Activated T-helper 2 cell treated with anti-CD3 and anti-CD28 coated beads, Interferon-gamma antibody, Interleukin-2, Interleukin-4, amounts not matched to agents 10 μg/mL and 5 μg/mL and 100 μg/mL, durations not matched to agents 14 hours and 24 hours and 36 hours (primary cell): ENCODE measurements at regions not wholly inside any gene's neighbourhood (a gene's known extent, or its start where the extent isn't known, plus 50 kb on each side); places are given as distances from the start of the nearest gene placed in this dataset.
"Not testable (repeated sequence)": the region's sequence is repeated elsewhere in the genome, so short reads cannot be mapped to it uniquely, and the experiment has no call there.

Source experiments
- DNase-seq: peaks from one replicate; pipeline ENCODE4 v3.0.0; 2021; ENCODE audit warnings: low spot score
- H3K27ac Mint-ChIP-seq: one replicate; pipeline ENCODE4 v1.8.0; 2021; ENCODE audit warnings: mixed read lengths
- H3K27me3 Mint-ChIP-seq: one replicate; pipeline ENCODE4 v1.8.0; 2021; ENCODE audit warnings: low read depth, mixed read lengths
- H3K36me3 Mint-ChIP-seq: one replicate; pipeline ENCODE4 v1.8.0; 2021; ENCODE audit warnings: low read depth, mixed read lengths
- H3K4me1 Mint-ChIP-seq: one replicate; pipeline ENCODE4 v1.8.0; 2021; ENCODE audit warnings: low read depth, mixed read lengths
- H3K4me3 Mint-ChIP-seq: one replicate; pipeline ENCODE4 v1.8.0; 2021; ENCODE audit warnings: low read depth, mild to moderate bottlenecking, moderate library complexity, mixed read lengths
- H3K9me3 Mint-ChIP-seq: one replicate; pipeline ENCODE4 v1.8.0; 2021; ENCODE audit warnings: mixed read lengths
- intact Hi-C: fragments of 100-400 bp; cut with micrococcal nuclease; formaldehyde crosslinking; loops from one replicate; pipeline ENCODE4 v1.15.1; 2023

DNA sequence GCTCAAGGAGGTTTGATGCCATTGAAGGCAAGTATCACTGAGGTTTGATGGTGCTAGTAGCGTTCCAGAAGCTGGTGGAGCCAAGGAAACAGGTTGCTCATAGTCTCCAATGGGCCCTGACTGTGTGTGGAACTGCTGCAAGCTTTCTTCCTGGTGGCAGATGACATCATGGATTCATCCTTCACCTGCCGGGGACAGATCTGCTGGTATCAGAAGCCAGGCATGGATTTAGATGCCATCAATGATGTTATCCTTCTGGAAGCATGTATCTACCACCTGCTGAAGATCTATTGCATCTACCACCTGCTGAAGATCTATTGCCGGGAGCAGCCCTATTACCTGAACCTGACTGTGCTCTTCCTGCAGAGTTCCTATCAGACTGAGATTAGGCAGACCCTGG lies 734.4 kb downstream of the PLA2G4A start:
- intact Hi-C loops: no loop called here
- H3K4me1 Mint-ChIP-seq: no peaks in the 10 kb centered on the region
- peaks cover 14% of the 10 kb centered on the region for H3K9me3 Mint-ChIP-seq
- no peak for DNase-seq
- H3K4me3 Mint-ChIP-seq: no peak overlapping the region
- no peaks in the 10 kb centered on the region for H3K36me3 Mint-ChIP-seq
- no peak overlapping the region for H3K27ac Mint-ChIP-seq
- no peaks in the 10 kb centered on the region for H3K27me3 Mint-ChIP-seq

DNA sequence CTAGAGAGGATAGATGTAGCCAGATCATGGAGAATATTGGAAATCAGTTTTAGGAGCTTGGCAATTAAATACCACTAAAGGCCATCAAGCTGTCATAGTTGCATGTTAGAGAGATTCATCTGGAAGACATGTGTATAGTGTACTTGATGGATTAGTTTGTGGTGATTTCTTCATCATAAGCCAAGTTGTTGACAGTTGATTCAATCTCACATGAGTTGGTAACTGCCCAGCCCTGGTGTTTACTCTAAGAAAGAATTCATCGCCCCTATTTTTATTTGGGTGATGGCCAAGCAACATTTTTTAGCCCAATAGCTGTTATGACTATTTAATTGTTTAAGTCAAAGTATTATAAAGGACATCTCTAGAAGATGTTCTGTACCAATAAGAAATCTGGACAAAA lies 737.6 kb downstream of the PLA2G4A start:
- H3K4me3 Mint-ChIP-seq: no peak overlapping the region
- peaks cover 4% of the 10 kb centered on the region for H3K9me3 Mint-ChIP-seq

DNA sequence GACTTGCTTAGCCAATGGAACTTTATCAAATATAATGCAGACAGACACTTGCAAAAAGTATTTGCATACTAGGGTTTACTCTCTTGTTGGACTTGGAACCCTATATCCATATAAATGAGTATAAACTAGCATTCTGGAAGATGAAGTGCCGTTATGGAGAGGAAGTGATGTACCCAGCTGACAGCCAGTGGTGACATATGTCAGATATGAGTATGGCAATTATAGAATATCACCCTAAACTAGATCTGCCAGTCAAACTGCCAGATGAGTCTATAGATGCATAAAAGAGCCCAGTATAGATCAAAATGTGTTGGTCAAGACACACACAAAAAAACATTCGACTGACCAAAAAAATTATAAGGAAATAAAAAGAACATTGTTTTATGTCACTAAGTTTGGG lies 739.3 kb downstream of the PLA2G4A start:
- H3K4me3 Mint-ChIP-seq: no peak overlapping the region
- no peak for DNase-seq
- intact Hi-C loops: no loop called here
- no peaks in the 10 kb centered on the region for H3K27me3 Mint-ChIP-seq
- no peak overlapping the region for H3K27ac Mint-ChIP-seq
- H3K36me3 Mint-ChIP-seq: no peaks in the 10 kb centered on the region
- H3K4me1 Mint-ChIP-seq: no peaks in the 10 kb centered on the region
- peaks cover 4% of the 10 kb centered on the region for H3K9me3 Mint-ChIP-seq

More for the DNA sequence above, 737.6 kb downstream of the PLA2G4A start:
- no peak overlapping the region for H3K27ac Mint-ChIP-seq
- no peak for DNase-seq
- no peaks in the 10 kb centered on the region for H3K36me3 Mint-ChIP-seq
- intact Hi-C loops: no loop called here
- H3K27me3 Mint-ChIP-seq: no peaks in the 10 kb centered on the region
- H3K4me1 Mint-ChIP-seq: no peaks in the 10 kb centered on the region

DNA sequence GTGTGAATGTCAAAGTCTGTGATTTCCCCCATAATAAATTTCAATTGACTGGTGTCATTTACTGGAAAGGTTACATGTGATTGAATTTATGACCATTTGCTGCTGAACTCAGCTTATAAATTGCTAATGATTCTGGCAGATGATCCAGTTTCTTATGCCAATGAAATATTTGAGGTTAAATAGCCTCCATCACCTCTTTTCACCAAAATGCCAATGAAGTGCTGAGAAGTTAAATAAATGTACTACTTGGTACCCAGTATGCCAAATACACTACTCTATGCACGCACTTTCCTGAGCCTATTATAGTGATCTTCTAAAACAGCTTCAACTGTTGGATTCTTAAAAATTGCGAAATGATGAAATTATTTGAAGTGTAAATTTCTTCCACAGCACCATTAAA lies 741.4 kb downstream of the PLA2G4A start:
- Mint-ChIP-seq H3K4me3 (no peak overlapping the region), H3K9me3 (peaks cover 4% of the 10 kb centered on the region), H3K36me3 (no peaks in the 10 kb centered on the region), H3K4me1 (no peaks in the 10 kb centered on the region), H3K27ac (no peak overlapping the region), H3K27me3 (no peaks in the 10 kb centered on the region)
- intact Hi-C loops: no loop called here
- no peak for DNase-seq

DNA sequence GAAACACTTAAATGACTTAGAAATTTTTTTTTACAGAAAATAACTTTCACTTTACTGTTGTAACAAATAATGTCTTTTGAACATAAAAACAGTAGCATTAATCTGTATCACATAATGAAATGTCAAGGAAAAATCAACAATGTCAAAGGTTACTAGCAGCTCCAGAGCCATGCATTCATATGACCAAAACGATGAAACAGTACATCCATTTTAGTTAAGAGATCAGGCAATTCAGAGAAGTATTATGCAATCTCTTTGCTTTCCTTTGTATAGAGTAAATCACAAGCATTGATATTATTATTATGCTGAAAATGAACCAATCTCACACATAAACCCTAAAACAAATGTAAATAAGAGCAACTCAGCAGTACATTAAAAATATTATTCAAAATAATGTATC lies 748.9 kb downstream of the PLA2G4A start:
- H3K4me3 Mint-ChIP-seq: no peak overlapping the region
- H3K36me3 Mint-ChIP-seq: no peaks in the 10 kb centered on the region
- H3K9me3 Mint-ChIP-seq: peaks cover 10% of the 10 kb centered on the region
- no peaks in the 10 kb centered on the region for H3K4me1 Mint-ChIP-seq
- intact Hi-C loops: no loop called here
- no peak for DNase-seq
- no peaks in the 10 kb centered on the region for H3K27me3 Mint-ChIP-seq
- H3K27ac Mint-ChIP-seq: no peak overlapping the region

DNA sequence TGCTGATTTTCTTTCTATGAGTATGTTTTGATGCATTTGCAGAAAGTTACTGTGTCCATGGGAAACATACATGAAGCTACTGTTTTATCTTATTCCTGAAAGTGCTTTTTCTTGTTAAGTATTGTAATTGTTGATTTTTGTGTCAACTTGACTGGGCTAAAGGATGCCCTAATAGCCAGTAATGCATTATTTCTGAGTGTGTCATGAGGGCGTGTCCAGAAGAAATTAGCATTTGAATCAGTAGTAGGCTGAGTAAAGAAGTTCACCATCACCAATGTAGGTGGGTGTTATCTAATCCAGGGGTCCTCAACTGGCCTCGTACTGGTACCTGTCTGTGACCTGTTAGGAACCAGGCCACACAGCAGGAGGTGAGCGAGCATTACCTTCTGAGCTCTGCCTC lies 760.2 kb downstream of the PLA2G4A start:
- no peaks in the 10 kb centered on the region for H3K36me3 Mint-ChIP-seq
- no peak overlapping the region for H3K27ac Mint-ChIP-seq
- no peak for DNase-seq
- intact Hi-C loops: no loop called here
- no peak overlapping the region for H3K4me3 Mint-ChIP-seq
- no peaks in the 10 kb centered on the region for H3K4me1 Mint-ChIP-seq
- H3K9me3 Mint-ChIP-seq: no peaks in the 10 kb centered on the region
- H3K27me3 Mint-ChIP-seq: no peaks in the 10 kb centered on the region

DNA sequence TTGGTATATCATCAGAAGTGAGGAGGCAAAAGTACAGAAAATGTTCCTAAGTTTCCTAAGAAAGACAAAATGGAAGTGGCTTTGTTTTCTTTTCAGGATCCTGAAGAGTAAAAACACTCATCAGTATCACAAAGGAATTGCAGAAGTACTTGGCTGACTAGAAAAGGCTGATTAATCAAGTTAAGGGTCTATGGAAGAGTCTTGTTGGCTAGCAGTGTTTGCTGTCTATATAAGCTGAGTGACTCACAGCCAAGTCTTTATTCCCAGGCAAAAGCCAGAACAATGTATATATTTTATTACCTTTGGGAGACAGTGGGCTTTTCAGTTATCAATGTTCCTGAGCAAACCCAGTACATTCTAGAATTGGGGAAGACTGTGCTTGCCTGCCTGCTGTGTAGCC lies 777.0 kb downstream of the PLA2G4A start:
- Mint-ChIP-seq H3K4me1 (no peaks in the 10 kb centered on the region), H3K36me3 (no peaks in the 10 kb centered on the region), H3K4me3 (no peak overlapping the region), H3K27me3 (no peaks in the 10 kb centered on the region), H3K27ac (no peak overlapping the region), H3K9me3 (peaks cover 26% of the 10 kb centered on the region)
- no peak for DNase-seq
- intact Hi-C loops: no loop called here

DNA sequence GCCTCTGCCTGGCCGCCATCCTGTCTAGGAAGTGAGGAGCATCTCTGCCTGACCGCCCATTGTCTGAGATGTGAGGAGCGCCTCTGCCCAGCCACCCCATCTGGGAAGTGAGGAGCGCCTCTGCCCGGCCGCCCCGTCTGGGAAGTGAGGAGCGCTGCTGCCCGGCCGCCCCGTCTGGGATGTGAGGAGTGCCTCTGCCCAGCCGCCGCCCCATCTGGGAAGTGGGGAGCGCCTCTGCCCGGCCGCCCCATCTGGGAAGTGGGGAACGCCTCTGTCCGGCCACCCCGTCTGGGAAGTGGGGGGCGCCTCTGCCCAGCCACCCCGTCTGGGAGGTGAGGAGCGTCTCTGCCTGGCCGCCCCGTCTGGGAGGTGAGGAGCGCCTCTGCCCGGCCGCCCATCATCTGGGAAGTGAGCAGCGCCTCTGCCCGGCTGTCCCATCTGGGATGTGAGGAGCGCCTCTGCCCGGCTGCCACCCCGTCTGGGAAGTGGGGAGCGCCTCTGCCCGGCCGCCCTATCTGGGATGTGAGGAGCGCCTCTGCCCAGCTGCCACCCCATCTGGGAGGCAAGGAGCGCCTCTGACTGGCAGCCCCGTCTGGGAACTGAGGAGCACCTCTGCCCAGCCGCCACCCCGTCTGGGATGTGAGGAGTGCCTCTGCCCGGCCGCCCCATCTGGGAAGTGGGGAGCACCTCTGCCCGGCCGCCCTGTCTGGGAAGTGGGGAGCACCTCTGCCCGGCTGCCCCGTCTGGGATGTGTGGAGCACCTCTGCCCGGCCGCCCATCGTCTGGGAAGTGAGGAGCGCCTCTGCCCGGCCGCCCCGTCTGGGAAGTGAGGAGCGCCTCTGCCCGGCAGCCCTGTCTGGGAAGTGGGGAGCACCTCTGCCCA lies 787.3 kb downstream of the PLA2G4A start:
- H3K27me3 Mint-ChIP-seq, H3K4me1 Mint-ChIP-seq, H3K4me3 Mint-ChIP-seq, intact Hi-C loops, H3K36me3 Mint-ChIP-seq, H3K27ac Mint-ChIP-seq, DNase-seq: not testable (repeated sequence)
- H3K9me3 Mint-ChIP-seq: peaks cover 28% of the 10 kb centered on the region

DNA sequence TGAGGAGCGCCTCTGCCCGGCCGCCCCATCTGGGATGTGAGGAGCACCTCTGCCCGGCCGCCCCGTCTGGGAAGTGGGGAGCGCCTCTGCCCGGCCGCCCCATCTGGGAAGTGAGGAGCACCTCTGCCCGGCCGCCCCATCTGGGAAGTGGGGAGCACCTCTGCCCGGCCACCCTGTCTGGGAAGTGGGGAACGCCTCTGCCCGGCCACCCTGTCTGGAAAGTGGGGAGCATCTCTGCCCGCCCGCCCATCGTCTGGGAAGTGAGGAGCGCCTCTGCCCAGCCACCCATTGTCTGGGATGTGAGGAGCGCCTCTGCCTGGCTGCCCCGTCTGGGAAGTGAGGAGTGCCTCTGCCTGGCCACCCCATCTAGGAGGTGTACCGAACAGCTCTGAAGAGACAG lies 788.1 kb downstream of the PLA2G4A start:
- H3K27me3 Mint-ChIP-seq, DNase-seq, H3K4me1 Mint-ChIP-seq, H3K4me3 Mint-ChIP-seq, H3K27ac Mint-ChIP-seq, intact Hi-C loops, H3K36me3 Mint-ChIP-seq: not testable (repeated sequence)
- peaks cover 23% of the 10 kb centered on the region for H3K9me3 Mint-ChIP-seq

DNA sequence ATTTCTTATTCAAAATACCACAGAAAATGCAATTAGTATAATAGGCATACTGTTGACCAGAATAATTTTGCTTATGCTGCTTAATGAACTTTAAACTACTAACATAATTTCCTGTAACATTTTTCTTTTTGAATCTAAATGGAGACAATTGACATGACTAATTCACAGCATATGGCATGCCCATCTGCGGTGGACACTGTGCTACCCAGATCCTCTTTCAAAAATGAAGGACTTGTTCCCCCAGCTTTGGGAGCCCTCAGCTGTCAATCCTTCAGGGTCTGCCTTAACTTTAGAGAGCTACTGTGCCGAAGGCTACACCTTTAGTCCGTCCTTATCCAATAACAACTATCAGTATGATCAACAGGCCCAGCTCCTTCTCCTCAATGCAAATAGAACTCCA lies 789.0 kb downstream of the PLA2G4A start:
- DNase-seq: no peak
- intact Hi-C loops: no loop called here
- Mint-ChIP-seq H3K27me3 (no peaks in the 10 kb centered on the region), H3K4me1 (no peaks in the 10 kb centered on the region), H3K36me3 (no peaks in the 10 kb centered on the region), H3K27ac (no peak overlapping the region), H3K4me3 (no peak overlapping the region), H3K9me3 (peaks cover 23% of the 10 kb centered on the region)

DNA sequence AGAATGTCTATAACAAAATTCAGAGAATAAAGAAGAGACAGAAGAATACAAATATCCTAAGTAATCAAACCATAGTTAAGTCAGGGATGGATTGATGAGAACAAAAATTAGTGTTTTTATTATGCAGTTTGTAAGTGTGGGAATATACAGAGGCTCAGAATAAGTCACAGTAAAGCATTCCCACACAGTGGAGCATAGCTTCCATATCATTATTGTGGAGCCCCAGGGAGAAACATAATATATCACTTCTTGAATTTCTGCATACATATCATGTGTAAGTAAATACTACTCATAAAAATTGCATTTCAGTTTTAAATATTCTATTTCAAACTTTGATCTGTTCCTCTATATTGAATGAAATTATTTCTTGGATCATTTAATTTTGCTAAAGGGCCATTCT lies 790.4 kb downstream of the PLA2G4A start:
- H3K36me3 Mint-ChIP-seq: no peaks in the 10 kb centered on the region
- H3K9me3 Mint-ChIP-seq: peaks cover 23% of the 10 kb centered on the region
- H3K4me3 Mint-ChIP-seq: no peak overlapping the region
- no peaks in the 10 kb centered on the region for H3K4me1 Mint-ChIP-seq
- H3K27ac Mint-ChIP-seq: no peak overlapping the region
- DNase-seq: no peak
- H3K27me3 Mint-ChIP-seq: no peaks in the 10 kb centered on the region
- intact Hi-C loops: no loop called here

DNA sequence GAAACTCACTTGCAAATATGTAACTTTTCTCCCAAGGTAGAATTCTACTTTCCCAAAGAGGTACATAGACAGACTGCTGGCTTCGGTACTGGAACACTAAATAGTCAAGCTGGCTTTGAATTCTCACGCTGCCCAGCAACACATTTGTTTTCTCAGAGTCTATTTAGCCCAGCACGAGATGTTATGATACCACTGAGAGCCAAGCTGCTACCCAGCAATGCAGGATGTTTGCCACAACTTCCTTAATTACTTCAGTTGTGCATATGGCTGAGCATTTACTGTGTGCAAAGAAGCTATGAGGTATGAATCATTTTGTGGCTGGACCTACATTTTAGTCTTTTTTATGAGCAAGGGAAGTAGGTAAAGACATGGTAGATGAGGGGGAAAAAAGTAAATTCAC lies 793.2 kb downstream of the PLA2G4A start:
- H3K27ac Mint-ChIP-seq: no peak overlapping the region
- H3K9me3 Mint-ChIP-seq: peaks cover 21% of the 10 kb centered on the region
- no peak for DNase-seq
- H3K4me1 Mint-ChIP-seq: no peaks in the 10 kb centered on the region
- intact Hi-C loops: no loop called here
- no peaks in the 10 kb centered on the region for H3K27me3 Mint-ChIP-seq
- no peaks in the 10 kb centered on the region for H3K36me3 Mint-ChIP-seq
- no peak overlapping the region for H3K4me3 Mint-ChIP-seq

DNA sequence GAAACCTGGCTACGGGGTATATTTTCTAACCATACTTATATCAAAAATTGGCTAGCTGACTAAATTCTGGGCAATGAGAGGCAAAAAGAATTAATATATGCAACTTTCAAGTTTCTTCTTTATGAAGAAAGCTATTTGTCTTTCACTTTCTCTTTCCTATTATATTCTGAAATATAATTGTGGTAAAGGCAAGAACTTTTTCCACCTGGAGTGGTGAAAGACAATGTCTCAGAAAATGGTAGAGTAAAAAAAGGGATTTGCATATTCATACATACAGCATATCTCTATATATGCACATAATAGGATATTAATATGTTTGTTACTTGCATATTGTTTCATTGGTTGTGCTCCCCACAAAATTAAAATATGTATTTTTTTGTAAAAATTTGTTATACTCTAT lies 793.8 kb downstream of the PLA2G4A start:
- Mint-ChIP-seq H3K9me3 (peaks cover 21% of the 10 kb centered on the region), H3K36me3 (no peaks in the 10 kb centered on the region), H3K4me1 (no peaks in the 10 kb centered on the region), H3K27ac (no peak overlapping the region), H3K4me3 (no peak overlapping the region), H3K27me3 (no peaks in the 10 kb centered on the region)
- no peak for DNase-seq
- intact Hi-C loops: no loop called here
